CD4-positive, alpha-beta T cell (primary cell): ENCODE measurements at regions not wholly inside any gene's neighbourhood (a gene's known extent, or its start where the extent isn't known, plus 50 kb on each side); places are given as distances from the start of the nearest gene placed in this dataset.

ENCODE experiments used
- ATAC-seq: fragments of 200-7000 bp; cut with Tn5 transposase; one replicate; pipeline ENCODE4 v1.10.0; 2022; ENCODE audit warnings: mild to moderate bottlenecking; ENCODE audit not compliant: poor library complexity
- CTCF ChIA-PET: fragments of 350-600 bp; sonication (Branson Sonifier 250); formaldehyde crosslinking; loops from one replicate; lab custom pipeline; 2021; ENCODE audit warnings: antibody characterized with exemption, inconsistent platforms; lab: Charles Lee
- POLR2A ChIA-PET: fragments of 350-600 bp; sonication (Branson Sonifier 250); formaldehyde crosslinking; loops from one replicate; lab custom pipeline; 2021; ENCODE audit warnings: antibody characterized with exemption, inconsistent platforms; lab: Charles Lee
- DNase-seq, 14 experiments: peaks; one replicate each; pipeline ENCODE4 v3.0.0-alpha.2; 2013 to 2020; ENCODE audit warnings: mixed read lengths in 2 of 14
- H3K27ac ChIP-seq, 2 donors: one replicate each; pipeline versions ENCODE4 v1.5.1 to v1.7.0; 2013; ENCODE audit warnings: low read length in 2 of 2, low read depth in 1 of 2, mild to moderate bottlenecking in 1 of 2
- H3K27me3 ChIP-seq, 2 experiments: 1 replicate in 1 of 2; 2 replicates in 1 of 2; pipeline versions ENCODE4 v1.6.1 to v1.7.0; 2013; ENCODE audit warnings: low read length in 2 of 2, control low read depth in 1 of 2, mild to moderate bottlenecking in 1 of 2, moderate library complexity in 1 of 2; ENCODE audit not compliant: insufficient read depth in 2 of 2, control insufficient read depth in 1 of 2
- H3K36me3 ChIP-seq: one replicate; pipeline ENCODE4 v1.6.1; 2013; ENCODE audit warnings: low read length, control low read depth; ENCODE audit not compliant: insufficient read depth
- H3K4me1 ChIP-seq: one replicate; pipeline ENCODE4 v1.6.1; 2013; ENCODE audit warnings: low read length, control low read depth; ENCODE audit not compliant: insufficient read depth
- H3K4me3 ChIP-seq: one replicate; pipeline ENCODE4 v1.5.1; 2013; ENCODE audit warnings: mild to moderate bottlenecking, low read length, moderate library complexity
- H3K9me3 ChIP-seq, 2 experiments: 1 replicate in 1 of 2; 2 replicates in 1 of 2; pipeline versions ENCODE4 v1.6.1 to v1.7.0; 2013; ENCODE audit warnings: low read length in 2 of 2, mild to moderate bottlenecking in 2 of 2, control low read depth in 1 of 2, moderate library complexity in 1 of 2; ENCODE audit not compliant: control insufficient read depth in 1 of 2, insufficient read depth in 1 of 2
- H3K27ac Mint-ChIP-seq: one replicate; pipeline ENCODE4 v1.8.0; 2020; ENCODE audit warnings: mixed read lengths
- H3K27me3 Mint-ChIP-seq: one replicate; pipeline ENCODE4 v1.8.0; 2021; ENCODE audit warnings: mixed read lengths
- H3K36me3 Mint-ChIP-seq: one replicate; pipeline ENCODE4 v1.8.0; 2021; ENCODE audit warnings: low read depth, mixed read lengths
- H3K4me1 Mint-ChIP-seq: one replicate; pipeline ENCODE4 v1.8.0; 2021; ENCODE audit warnings: low read depth, mixed read lengths
- H3K4me3 Mint-ChIP-seq: one replicate; pipeline ENCODE4 v1.8.0; 2020; ENCODE audit warnings: mild to moderate bottlenecking, mixed read lengths
- H3K9me3 Mint-ChIP-seq: one replicate; pipeline ENCODE4 v1.8.0; 2020; ENCODE audit warnings: mixed read lengths
- CTCF ChIP-seq: fragments of 200-600 bp; IDR thresholded peaks from one replicate; pipeline ENCODE4 v1.8.0; 2022; ENCODE audit warnings: antibody characterized with exemption, mild to moderate bottlenecking
- intact Hi-C, 2 experiments: fragments of 100-400 bp; cut with DNase I in 1 of 2; cut with micrococcal nuclease in 1 of 2; formaldehyde crosslinking; loops; one replicate each; pipeline versions ENCODE4 v1.15.1 to v1.9.0; 2023 to 2025; cut with DNase I, micrococcal nuclease

DNA sequence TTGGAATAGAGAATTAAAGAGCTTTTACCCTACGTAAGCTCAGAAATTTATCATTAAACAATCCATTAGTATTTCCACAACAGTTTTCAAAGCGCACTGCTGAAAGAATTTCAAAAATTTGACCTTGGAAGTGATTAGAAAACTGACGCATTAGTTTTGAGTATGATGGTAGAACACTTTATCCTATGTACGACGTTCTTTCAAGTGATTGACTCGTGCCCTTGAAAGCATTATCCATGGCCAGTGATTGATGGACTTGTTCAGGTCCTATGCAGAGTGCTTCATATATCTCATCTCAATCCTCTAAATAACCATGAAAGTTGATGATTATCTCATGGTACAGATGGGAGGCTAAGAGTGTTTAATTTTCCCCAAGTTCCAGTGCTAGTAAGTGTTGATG lies 697.2 kb downstream of the USP25 start:
- Mint-ChIP-seq H3K27ac (no peak overlapping the region), H3K4me1 (no peaks in the 10 kb centered on the region), H3K36me3 (no peaks in the 10 kb centered on the region), H3K9me3 (no peaks in the 10 kb centered on the region), H3K4me3 (no peak overlapping the region), H3K27me3 (no peaks in the 10 kb centered on the region)
- no peak for DNase-seq
- H3K36me3 ChIP-seq = no peaks in the 10 kb centered on the region
- ChIA-PET POLR2A (no interaction called here), CTCF (no interaction called here)
- intact Hi-C loops = no loop called here
- H3K9me3 ChIP-seq = no peaks in the 10 kb centered on the region
- no peak overlapping the region for H3K4me3 ChIP-seq
- no peak overlapping the region for H3K27ac ChIP-seq
- no peak for TF ChIP-seq CTCF
- H3K4me1 ChIP-seq = no peaks in the 10 kb centered on the region
- no peaks in the 10 kb centered on the region for H3K27me3 ChIP-seq
- no peak for ATAC-seq

DNA sequence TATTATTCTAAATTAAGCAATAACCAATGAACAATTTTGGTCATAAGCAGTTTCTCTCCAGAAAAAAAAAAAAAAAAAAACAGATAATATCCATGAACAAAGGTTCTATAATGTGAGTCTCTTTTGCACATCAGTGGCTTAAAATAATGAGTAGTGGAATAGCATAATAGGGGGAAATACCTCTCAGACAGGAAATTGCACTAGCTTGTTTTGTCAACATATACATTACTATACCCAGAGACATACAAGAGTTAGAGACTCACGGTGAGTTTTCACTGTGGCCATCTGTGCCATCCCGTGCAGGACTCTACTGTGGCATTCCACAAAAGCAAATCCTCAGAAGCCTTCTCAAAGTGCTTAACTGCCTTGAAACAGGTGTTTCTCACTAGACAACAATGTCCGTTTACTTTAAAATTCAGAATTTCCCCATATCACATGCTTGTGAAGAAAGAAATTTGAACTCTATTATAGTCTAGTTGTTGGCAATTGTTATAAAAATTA lies 697.9 kb downstream of the USP25 start:
- Histone ChIP-seq H3K27ac (no peak overlapping the region), H3K27me3 (no peaks in the 10 kb centered on the region), H3K9me3 (no peaks in the 10 kb centered on the region), H3K36me3 (no peaks in the 10 kb centered on the region), H3K4me3 (no peak overlapping the region), H3K4me1 (no peaks in the 10 kb centered on the region)
- H3K9me3 Mint-ChIP-seq = no peaks in the 10 kb centered on the region
- CTCF ChIA-PET = no interaction called here
- H3K27ac Mint-ChIP-seq = no peak overlapping the region
- no peaks in the 10 kb centered on the region for H3K4me1 Mint-ChIP-seq
- H3K27me3 Mint-ChIP-seq = no peaks in the 10 kb centered on the region
- intact Hi-C loops = no loop called here
- DNase-seq (no peak), ATAC-seq (no peak)
- POLR2A ChIA-PET = no interaction called here
- no peak for TF ChIP-seq CTCF
- no peak overlapping the region for H3K4me3 Mint-ChIP-seq
- H3K36me3 Mint-ChIP-seq = no peaks in the 10 kb centered on the region

DNA sequence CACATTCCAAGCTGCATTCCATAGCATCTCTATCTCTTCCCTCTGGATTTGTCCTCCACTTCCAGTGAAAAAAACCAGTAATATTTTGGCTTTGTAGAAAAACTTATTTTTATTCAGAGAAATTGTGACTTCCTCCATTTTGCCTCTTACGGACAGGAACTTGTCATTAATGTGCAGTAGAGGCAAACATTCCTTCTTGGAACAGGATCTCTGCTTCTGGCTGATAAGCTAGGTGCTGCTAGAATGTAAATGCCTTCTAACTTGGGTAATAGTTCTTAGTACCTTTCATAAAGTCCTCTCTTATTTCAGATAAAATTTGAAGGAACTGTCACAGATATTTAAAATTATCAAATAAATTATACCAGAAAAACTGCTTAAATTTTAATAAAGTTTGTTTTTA lies 707.8 kb downstream of the USP25 start:
- H3K36me3 Mint-ChIP-seq = no peaks in the 10 kb centered on the region
- ChIA-PET CTCF (no interaction called here), POLR2A (no interaction called here)
- intact Hi-C loops = no loop called here
- Histone ChIP-seq H3K4me3 (no peak overlapping the region), H3K27ac (no peak overlapping the region), H3K9me3 (no peaks in the 10 kb centered on the region), H3K27me3 (no peaks in the 10 kb centered on the region), H3K4me1 (no peaks in the 10 kb centered on the region), H3K36me3 (no peaks in the 10 kb centered on the region)
- H3K9me3 Mint-ChIP-seq = no peaks in the 10 kb centered on the region
- no peaks in the 10 kb centered on the region for H3K27me3 Mint-ChIP-seq
- H3K27ac Mint-ChIP-seq = no peak overlapping the region
- H3K4me1 Mint-ChIP-seq = no peaks in the 10 kb centered on the region
- DNase-seq (no peak), ATAC-seq (no peak)
- H3K4me3 Mint-ChIP-seq = no peak overlapping the region
- TF ChIP-seq CTCF = no peak
